HEK293 (cell line): ENCODE measurements at regions not wholly inside any gene's neighbourhood (a gene's known extent, or its start where the extent isn't known, plus 50 kb on each side); places are given as distances from the start of the nearest gene placed in this dataset.

Source experiments
- CTCF ChIA-PET: fragments of 350-600 bp; formaldehyde crosslinking; extraction: SDS; loops from one replicate; lab custom pipeline; 2021; ENCODE audit warnings: antibody characterized with exemption; lab: Yijun Ruan, JAX
- POLR2A ChIA-PET: fragments of 300-600 bp; formaldehyde crosslinking; extraction: SDS; loops from one replicate; lab custom pipeline; 2020; ENCODE audit warnings: antibody characterized with exemption, inconsistent platforms; lab: Yijun Ruan, JAX
- H3K27ac ChIP-seq: fragments of 200-500 bp; sonication (Bioruptor generic); 2 replicates; pipeline ENCODE4 v1.5.1; 2014; ENCODE audit warnings: low read depth, low read length, control low read depth, inconsistent platforms; ENCODE audit errors: extremely low read depth
- H3K36me3 ChIP-seq, 2 experiments: fragments of 200-500 bp in 1 of 2; sonication (Bioruptor generic) in 1 of 2; 1 replicate in 1 of 2; 2 replicates in 1 of 2; pipeline ENCODE4 v1.5.1; 2014 to 2017; ENCODE audit warnings: inconsistent platforms in 2 of 2, low read length in 2 of 2; ENCODE audit not compliant: control insufficient read depth in 2 of 2, insufficient read depth in 1 of 2
- H3K4me1 ChIP-seq: fragments of 200-500 bp; sonication (Bioruptor generic); 2 replicates; pipeline ENCODE4 v1.5.1; 2014; ENCODE audit warnings: mild to moderate bottlenecking, low read length, inconsistent platforms; ENCODE audit not compliant: control insufficient read depth, insufficient read depth
- H3K4me3 ChIP-seq: 2 replicates; pipeline ENCODE4 v1.5.1; 2011; ENCODE audit warnings: low read depth, mild to moderate bottlenecking, control low read depth, low read length, moderate library complexity
- H3K9me3 ChIP-seq: fragments of 200-500 bp; sonication (Bioruptor generic); 2 replicates; pipeline ENCODE4 v1.5.1; 2014; ENCODE audit warnings: low read depth, low read length, inconsistent platforms; ENCODE audit not compliant: control insufficient read depth, insufficient read depth
- BCL11B ChIP-seq: fragments of 450-650 bp; formaldehyde crosslinking; IDR thresholded peaks from 2 replicates; pipeline ENCODE4 v1.5.1; 2016; ENCODE audit warnings: low read depth, missing biosample characterization, missing genetic modification characterization
- MZF1 ChIP-seq: fragments of 450-650 bp; formaldehyde crosslinking; IDR thresholded peaks from 2 replicates; pipeline ENCODE4 v1.5.1; 2017; ENCODE audit warnings: missing biosample characterization, missing genetic modification characterization, borderline replicate concordance
- PRDM4 ChIP-seq: fragments of 450-650 bp; formaldehyde crosslinking; IDR thresholded peaks from 2 replicates; pipeline ENCODE4 v1.5.1; 2017; ENCODE audit warnings: missing biosample characterization, missing genetic modification characterization
- SP7 ChIP-seq: fragments of 450-650 bp; formaldehyde crosslinking; IDR thresholded peaks from 2 replicates; pipeline ENCODE4 v1.5.1; 2016; ENCODE audit warnings: missing biosample characterization, missing genetic modification characterization
- ZBTB11 ChIP-seq: fragments of 450-650 bp; formaldehyde crosslinking; conservative IDR thresholded peaks from 2 replicates; pipeline ENCODE4 v1.5.1; 2016; ENCODE audit warnings: low read depth, missing biosample characterization, missing genetic modification characterization
- ZBTB26 ChIP-seq: fragments of 450-650 bp; formaldehyde crosslinking; optimal IDR thresholded peaks from 2 replicates; pipeline ENCODE3; 2016; ENCODE audit warnings: missing biosample characterization, mild to moderate bottlenecking, missing genetic modification characterization
- ZBTB7A ChIP-seq: fragments of 450-650 bp; formaldehyde crosslinking; IDR thresholded peaks from 2 replicates; pipeline ENCODE4 v1.5.1; 2016; ENCODE audit warnings: low read depth, missing biosample characterization, missing genetic modification characterization
- ZFP3 ChIP-seq: fragments of 450-650 bp; formaldehyde crosslinking; IDR thresholded peaks from 2 replicates; pipeline ENCODE4 v1.5.1; 2016; ENCODE audit warnings: low read depth, missing biosample characterization, missing genetic modification characterization
- ZFP69B ChIP-seq: fragments of 450-650 bp; formaldehyde crosslinking; IDR thresholded peaks from 2 replicates; pipeline ENCODE4 v1.5.1; 2016; ENCODE audit warnings: missing biosample characterization, missing genetic modification characterization
- ZNF169 ChIP-seq: fragments of 450-650 bp; formaldehyde crosslinking; IDR thresholded peaks from 2 replicates; pipeline ENCODE4 v1.5.1; 2016; ENCODE audit warnings: missing biosample characterization, missing genetic modification characterization
- ZNF239 ChIP-seq: fragments of 450-650 bp; formaldehyde crosslinking; IDR thresholded peaks from 2 replicates; pipeline ENCODE4 v1.5.1; 2016; ENCODE audit warnings: missing biosample characterization, missing genetic modification characterization
- ZNF341 ChIP-seq: fragments of 450-650 bp; formaldehyde crosslinking; IDR thresholded peaks from 2 replicates; pipeline ENCODE4; 2016; ENCODE audit warnings: low read depth, missing biosample characterization, missing genetic modification characterization
- ZNF350 ChIP-seq: fragments of 450-650 bp; formaldehyde crosslinking; IDR thresholded peaks from 2 replicates; pipeline ENCODE4 v1.5.0; 2017; ENCODE audit warnings: missing biosample characterization, mild to moderate bottlenecking, missing genetic modification characterization
- ZNF354C ChIP-seq: fragments of 450-650 bp; formaldehyde crosslinking; IDR thresholded peaks from 2 replicates; pipeline ENCODE4 v1.5.1; 2016; ENCODE audit warnings: missing biosample characterization, missing genetic modification characterization, low read depth, borderline replicate concordance
- ZNF391 ChIP-seq: fragments of 450-650 bp; formaldehyde crosslinking; IDR thresholded peaks from 2 replicates; pipeline ENCODE4 v1.5.1; 2016; ENCODE audit warnings: low read depth, missing biosample characterization, missing genetic modification characterization, borderline replicate concordance
- ZNF510 ChIP-seq: fragments of 450-650 bp; formaldehyde crosslinking; IDR thresholded peaks from 2 replicates; pipeline ENCODE4 v1.5.1; 2018; ENCODE audit warnings: mild to moderate bottlenecking, missing genetic modification characterization, missing biosample characterization; ENCODE audit not compliant: insufficient replicate concordance
- ZNF544 ChIP-seq: fragments of 450-650 bp; formaldehyde crosslinking; IDR thresholded peaks from 2 replicates; pipeline ENCODE4 v1.5.0; 2017; ENCODE audit warnings: missing biosample characterization, missing genetic modification characterization
- ZNF548 ChIP-seq: fragments of 450-650 bp; formaldehyde crosslinking; IDR thresholded peaks from 2 replicates; pipeline ENCODE4 v1.5.1; 2016; ENCODE audit warnings: missing biosample characterization, missing genetic modification characterization
- ZNF571 ChIP-seq: fragments of 450-650 bp; formaldehyde crosslinking; IDR thresholded peaks from 2 replicates; pipeline ENCODE4 v1.5.0; 2017; ENCODE audit warnings: missing biosample characterization, missing genetic modification characterization
- ZNF624 ChIP-seq: fragments of 450-650 bp; formaldehyde crosslinking; IDR thresholded peaks from 2 replicates; pipeline ENCODE4 v1.5.1; 2017; ENCODE audit warnings: missing biosample characterization, missing genetic modification characterization
- ZNF664 ChIP-seq: fragments of 450-650 bp; formaldehyde crosslinking; IDR thresholded peaks from 2 replicates; pipeline ENCODE4 v1.5.1; 2016; ENCODE audit warnings: missing biosample characterization, missing genetic modification characterization
- ZNF677 ChIP-seq: fragments of 450-650 bp; IDR thresholded peaks from 2 replicates; pipeline ENCODE4 v1.5.0; 2018; ENCODE audit warnings: missing biosample characterization, mild to moderate bottlenecking, missing genetic modification characterization, moderate library complexity
- ZNF701 ChIP-seq: fragments of 450-650 bp; formaldehyde crosslinking; IDR thresholded peaks from 2 replicates; pipeline ENCODE4 v1.5.1; 2016; ENCODE audit warnings: missing biosample characterization, missing genetic modification characterization
- ZNF777 ChIP-seq: fragments of 450-650 bp; formaldehyde crosslinking; IDR thresholded peaks from 2 replicates; pipeline ENCODE4 v1.5.1; 2017; ENCODE audit warnings: missing biosample characterization, missing genetic modification characterization, borderline replicate concordance
- ZNF791 ChIP-seq: fragments of 450-650 bp; formaldehyde crosslinking; IDR thresholded peaks from 2 replicates; pipeline ENCODE4 v1.5.1; 2016; ENCODE audit warnings: missing biosample characterization, missing genetic modification characterization
- ZXDB ChIP-seq: fragments of 450-650 bp; formaldehyde crosslinking; IDR thresholded peaks from 2 replicates; pipeline ENCODE4 v1.5.1; 2016; ENCODE audit warnings: missing biosample characterization, missing genetic modification characterization

GRCh38 chr10:105921348-105921747 is 1243.2 kb downstream of the SORCS1 start:
- Histone ChIP-seq H3K9me3 (no peaks in the 10 kb centered on the region), H3K27ac (no peak overlapping the region), H3K36me3 (no peaks in the 10 kb centered on the region), H3K4me3 (no peak overlapping the region), H3K4me1 (no peaks in the 10 kb centered on the region)
- CTCF ChIA-PET = interaction anchor here (0.9 kb wide), 1 partner anchor 122 kb away, joined by 3 read pairs; no protein-coding TSS in a partner anchor
- POLR2A ChIA-PET = no interaction called here
- TF ChIP-seq ZBTB11 (tag by site-specific recombination) (no peak), ZNF510 (tag by site-specific recombination) (no peak), ZNF354C (tag by site-specific recombination) (no peak), PRDM4 (tag by site-specific recombination) (no peak), ZNF777 (tag by site-specific recombination) (no peak), ZNF701 (tag by site-specific recombination) (no peak), MZF1 (no peak), ZNF677 (tag by site-specific recombination) (no peak), SP7 (no peak), ZNF341 (tag by site-specific recombination) (no peak), ZNF624 (tag by site-specific recombination) (no peak), ZNF169 (tag by site-specific recombination) (no peak), ZNF239 (tag by site-specific recombination) (no peak)

- H3K36me3 ChIP-seq = no peaks in the 10 kb centered on the region
- POLR2A ChIA-PET = no interaction called here
- no peak for TF ChIP-seq ZBTB7A
- no peak for TF ChIP-seq ZNF664 (tag by site-specific recombination)
- no peak for TF ChIP-seq ZBTB26
- no peak for TF ChIP-seq ZFP69B (tag by site-specific recombination)
- no peak for TF ChIP-seq ZNF548
- TF ChIP-seq ZNF391 (tag by site-specific recombination) = no peak
- TF ChIP-seq BCL11B (tag by site-specific recombination) = no peak
- no peak for TF ChIP-seq ZNF239 (tag by site-specific recombination)
- no peak for TF ChIP-seq ZBTB11 (tag by site-specific recombination)
- no peak for TF ChIP-seq ZNF350
- no peak for TF ChIP-seq ZFP3 (tag by site-specific recombination)
- TF ChIP-seq ZNF791 (tag by site-specific recombination) = no peak
- no peak for TF ChIP-seq ZNF544 (tag by site-specific recombination)
- no peak for TF ChIP-seq ZNF571
- no peak for TF ChIP-seq ZXDB (tag by site-specific recombination)
Observed at GRCh38 chr10:105914432-105914831, 1250.1 kb downstream of the SORCS1 start.

More at GRCh38 chr10:105914432-105914831, 1250.1 kb downstream of the SORCS1 start:
- H3K27ac ChIP-seq = no peak overlapping the region
- H3K4me1 ChIP-seq = no peaks in the 10 kb centered on the region
- no peak overlapping the region for H3K4me3 ChIP-seq
- CTCF ChIA-PET = interaction anchor here (0.6 kb wide), 1 partner anchor 1428 kb away, joined by 3 read pairs; no protein-coding TSS in a partner anchor
- no peaks in the 10 kb centered on the region for H3K9me3 ChIP-seq
